ENCODE measurements at regions not wholly inside any gene's neighbourhood (a gene's known extent, or its start where the extent isn't known, plus 50 kb on each side); places are given as distances from the start of the nearest gene placed in this dataset.

DNA sequence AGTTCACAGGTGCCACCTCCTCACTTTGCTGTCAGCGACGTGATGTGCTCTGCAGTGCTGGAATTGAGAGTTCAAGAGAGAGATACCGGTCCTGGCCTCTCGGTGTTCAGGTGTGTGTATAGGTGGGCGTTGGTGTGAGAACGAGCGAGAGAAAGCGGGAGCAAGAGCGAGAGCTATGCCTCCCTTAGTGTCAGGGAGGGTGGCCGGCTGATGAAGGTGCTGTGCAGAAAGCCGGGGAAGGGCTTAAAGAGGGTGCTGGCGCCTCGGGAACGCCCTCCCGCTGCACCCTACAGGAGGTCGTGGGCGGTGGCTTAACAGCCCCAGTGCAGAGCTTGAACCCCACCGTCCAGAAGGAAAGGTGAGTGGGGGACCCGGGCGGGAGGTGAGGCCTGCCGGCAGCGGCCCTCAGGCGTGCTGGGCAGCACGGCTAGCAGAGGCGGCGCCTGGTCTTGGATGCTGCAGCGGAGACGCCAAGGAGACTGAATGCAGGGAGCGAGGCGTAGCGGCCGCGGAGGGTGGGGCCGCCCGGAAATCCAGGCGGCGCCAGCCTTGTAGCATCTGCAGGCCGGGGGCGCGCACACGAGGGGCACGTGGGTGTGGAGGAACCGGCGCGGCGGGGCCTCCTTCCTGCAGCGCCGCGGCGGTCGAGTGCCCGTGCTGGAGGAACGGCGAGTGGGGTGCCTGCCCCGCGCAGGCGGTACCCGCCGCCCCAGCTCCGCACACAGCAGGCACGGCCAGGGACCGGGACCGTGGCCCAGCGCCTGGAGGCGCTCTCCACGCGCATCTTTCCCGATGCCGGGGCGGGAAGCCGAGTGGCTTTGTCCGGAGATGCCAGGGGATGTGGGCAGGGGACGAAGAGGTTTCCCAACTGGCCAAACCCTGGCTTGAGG lies 246.8 kb upstream of the TOPAZ1 start:
- FAIRE-seq: no peak
- TF ChIP-seq, protein P1, sequence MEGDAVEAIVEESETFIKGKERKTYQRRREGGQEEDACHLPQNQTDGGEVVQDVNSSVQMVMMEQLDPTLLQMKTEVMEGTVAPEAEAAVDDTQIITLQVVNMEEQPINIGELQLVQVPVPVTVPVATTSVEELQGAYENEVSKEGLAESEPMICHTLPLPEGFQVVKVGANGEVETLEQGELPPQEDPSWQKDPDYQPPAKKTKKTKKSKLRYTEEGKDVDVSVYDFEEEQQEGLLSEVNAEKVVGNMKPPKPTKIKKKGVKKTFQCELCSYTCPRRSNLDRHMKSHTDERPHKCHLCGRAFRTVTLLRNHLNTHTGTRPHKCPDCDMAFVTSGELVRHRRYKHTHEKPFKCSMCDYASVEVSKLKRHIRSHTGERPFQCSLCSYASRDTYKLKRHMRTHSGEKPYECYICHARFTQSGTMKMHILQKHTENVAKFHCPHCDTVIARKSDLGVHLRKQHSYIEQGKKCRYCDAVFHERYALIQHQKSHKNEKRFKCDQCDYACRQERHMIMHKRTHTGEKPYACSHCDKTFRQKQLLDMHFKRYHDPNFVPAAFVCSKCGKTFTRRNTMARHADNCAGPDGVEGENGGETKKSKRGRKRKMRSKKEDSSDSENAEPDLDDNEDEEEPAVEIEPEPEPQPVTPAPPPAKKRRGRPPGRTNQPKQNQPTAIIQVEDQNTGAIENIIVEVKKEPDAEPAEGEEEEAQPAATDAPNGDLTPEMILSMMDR (IDR thresholded peaks at IDR 0.05; ENCODE audit: insufficient read depth, missing control alignments): peak; percentile 1
- no peak for DNase-seq (ENCODE audit: insufficient read length, low spot score)

DNA sequence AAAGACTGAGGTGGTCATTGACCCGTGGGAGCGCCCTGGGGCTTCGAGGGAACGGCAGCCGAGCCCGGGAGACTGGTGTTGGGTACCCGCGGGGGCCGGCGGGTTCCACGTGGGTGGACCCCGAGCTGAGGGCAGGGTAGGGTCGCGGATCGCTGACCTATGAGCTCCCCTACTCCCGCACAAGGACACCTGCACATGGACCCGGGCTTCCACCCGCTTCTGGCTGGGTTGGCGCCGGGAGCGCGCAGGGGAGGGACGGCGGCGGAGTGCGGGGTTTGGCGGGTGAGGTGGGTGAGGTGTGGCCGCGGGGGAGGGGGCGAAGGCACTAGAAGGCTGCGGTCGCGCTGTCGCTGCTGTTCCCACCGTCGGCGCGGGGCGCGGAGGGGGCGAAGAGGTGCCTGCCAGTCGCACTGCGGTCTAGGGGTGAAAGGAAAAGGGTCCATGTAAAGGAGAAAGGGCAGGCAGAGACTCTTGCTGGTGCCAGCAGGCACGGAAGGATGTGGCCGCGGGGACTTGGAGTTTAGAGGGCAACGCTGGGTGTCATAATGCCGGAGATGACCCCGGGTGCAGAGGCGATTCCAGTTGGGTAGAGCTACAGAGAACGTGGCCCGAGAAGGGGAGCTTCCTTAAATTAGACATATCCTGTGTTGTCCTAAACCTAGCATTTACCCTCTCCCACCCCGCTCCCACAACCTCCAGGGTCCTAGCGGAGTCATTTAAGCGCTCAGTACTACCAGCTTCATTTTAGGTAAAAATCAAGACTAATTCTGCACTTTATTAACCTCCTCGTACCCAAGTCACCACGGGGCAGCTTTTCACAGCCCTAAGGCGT lies 245.9 kb upstream of the TOPAZ1 start:
- DNase-seq (ENCODE audit: insufficient read length, low spot score) (no peak), FAIRE-seq (no peak)
- TF ChIP-seq, protein P1 (IDR thresholded peaks at IDR 0.05; ENCODE audit: insufficient read depth, missing control alignments): no peak

DNA sequence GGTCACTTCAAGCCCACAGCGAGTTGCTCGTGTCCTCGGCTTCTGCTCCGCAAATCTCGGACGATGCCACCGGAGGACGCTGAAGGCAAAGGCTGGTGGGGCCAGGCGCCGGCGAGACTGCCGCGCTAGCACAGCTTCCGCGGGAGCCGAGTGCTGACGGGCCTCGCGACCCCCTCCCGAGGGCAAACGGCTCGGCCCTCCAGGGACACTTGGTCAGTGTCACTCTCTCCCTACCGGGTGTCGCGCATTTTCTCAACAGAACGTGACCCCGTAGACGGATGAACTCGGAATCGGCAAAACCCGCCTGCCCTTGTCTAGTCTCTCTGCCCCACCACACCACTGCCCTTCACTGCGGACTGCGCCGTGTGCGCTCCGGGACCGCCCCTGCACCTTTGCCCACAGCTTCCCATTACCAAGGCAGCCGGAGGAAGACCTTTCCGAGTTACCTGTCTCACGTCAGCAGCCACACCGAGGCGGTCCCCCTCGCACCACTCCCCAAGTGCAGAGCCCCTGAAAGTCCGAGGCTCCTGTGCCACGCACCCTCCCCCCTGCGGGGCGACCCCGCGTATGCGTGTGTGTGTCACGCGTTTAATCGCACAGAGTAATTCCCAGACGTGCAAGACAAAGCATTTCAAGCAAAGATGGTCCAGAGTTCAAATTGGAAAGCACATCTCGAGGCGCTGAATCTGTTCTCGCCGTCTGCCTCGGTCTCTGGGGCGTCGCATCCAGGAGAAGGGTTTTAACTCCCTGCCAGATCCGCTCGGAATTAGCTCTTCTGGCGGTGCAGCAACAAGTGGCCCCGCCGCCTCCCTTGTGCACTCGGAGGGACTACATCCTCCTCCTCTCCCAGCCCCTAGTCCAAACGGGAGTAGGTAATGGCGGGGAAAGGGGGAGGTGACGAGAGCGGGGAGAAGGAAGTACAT lies 245.0 kb upstream of the TOPAZ1 start:
- TF ChIP-seq, protein P1 (IDR thresholded peaks at IDR 0.05; ENCODE audit: insufficient read depth, missing control alignments): peak; percentile 48
- FAIRE-seq (no peak), DNase-seq (ENCODE audit: insufficient read length, low spot score) (no peak)

DNA sequence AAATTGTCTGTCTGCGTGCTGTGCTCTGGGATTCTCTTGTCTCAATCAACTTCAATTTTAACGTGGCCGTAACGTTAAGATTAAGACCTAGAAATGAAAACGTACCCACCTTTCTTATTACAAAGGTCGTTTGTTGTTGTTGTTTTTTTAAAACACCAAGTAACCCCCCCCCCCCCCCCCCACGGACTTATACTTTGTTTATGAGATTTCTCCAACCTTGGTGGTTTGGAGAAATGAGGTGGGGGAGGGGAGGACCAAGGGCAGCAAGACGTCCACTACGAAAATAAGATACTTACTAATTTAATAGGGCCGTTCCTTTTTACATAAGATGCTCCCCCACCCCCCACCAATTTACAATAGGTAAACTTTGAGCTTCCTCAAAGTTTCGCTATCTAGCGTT lies 244.4 kb upstream of the TOPAZ1 start:
- TF ChIP-seq, protein P1 (IDR thresholded peaks at IDR 0.05; ENCODE audit: insufficient read depth, missing control alignments): no peak
- FAIRE-seq (no peak), DNase-seq (ENCODE audit: insufficient read length, low spot score) (no peak)

DNA sequence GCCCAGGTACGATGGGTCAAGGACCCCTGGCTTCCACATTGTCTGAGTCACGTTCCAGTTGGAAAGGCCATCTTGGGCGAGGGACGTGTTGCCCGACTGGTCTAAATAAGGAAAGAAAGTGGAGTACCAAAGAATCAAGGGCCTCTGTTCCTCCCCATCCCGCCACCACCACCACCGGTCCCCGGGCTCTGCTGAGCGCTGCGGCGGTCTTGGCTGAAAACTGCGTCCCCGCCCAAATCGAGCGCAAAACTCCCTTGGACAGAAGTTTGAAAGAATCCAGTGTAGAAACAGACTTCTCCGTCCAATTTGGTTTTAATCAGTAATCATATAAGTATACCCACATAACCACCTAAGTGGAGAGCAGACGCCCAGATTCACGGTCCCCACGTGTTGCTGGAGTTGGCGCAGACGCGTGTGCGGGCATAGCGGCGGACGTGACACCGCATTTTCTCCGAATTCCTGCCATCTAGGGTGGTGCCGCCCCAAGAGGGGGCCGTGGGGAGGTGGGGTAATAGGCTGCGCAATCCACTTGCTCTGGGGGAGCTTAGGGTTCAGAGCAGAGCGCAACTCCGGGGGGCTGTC lies 243.8 kb upstream of the TOPAZ1 start:
- TF ChIP-seq, protein P1 (IDR thresholded peaks at IDR 0.05; ENCODE audit: insufficient read depth, missing control alignments): no peak
- DNase-seq (ENCODE audit: insufficient read length, low spot score): no peak
- FAIRE-seq: no peak

DNA sequence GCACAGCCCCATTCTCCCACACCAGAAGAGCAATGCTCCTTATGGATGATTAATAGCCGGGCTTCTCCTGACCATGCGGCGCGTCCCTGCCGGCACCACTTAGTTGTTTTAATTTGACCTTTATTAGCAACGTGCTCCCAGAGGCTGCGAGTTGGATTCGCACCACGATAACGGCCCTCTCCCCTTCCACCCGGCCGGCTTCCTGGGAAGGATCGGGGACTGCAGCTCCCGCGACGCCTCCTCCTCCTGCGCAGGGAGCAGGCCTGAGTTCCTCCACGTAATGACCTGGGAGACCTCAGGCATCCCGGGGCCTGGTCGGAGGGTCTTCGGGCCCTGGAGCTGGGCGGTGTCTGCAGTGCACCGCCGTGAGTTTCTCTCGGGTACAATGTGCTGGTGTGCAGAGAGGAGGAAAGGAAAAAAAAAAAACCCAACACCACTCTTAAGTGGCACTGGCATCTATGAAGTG lies 243.3 kb upstream of the TOPAZ1 start:
- DNase-seq (ENCODE audit: insufficient read length, low spot score) (no peak), FAIRE-seq (no peak)
- TF ChIP-seq, protein P1 (IDR thresholded peaks at IDR 0.05; ENCODE audit: insufficient read depth, missing control alignments): no peak

All from D721Med (cell line).